ENCODE measurements at regions not wholly inside any gene's neighbourhood (a gene's known extent, or its start where the extent isn't known, plus 50 kb on each side); places are given as distances from the start of the nearest gene placed in this dataset.

DNA sequence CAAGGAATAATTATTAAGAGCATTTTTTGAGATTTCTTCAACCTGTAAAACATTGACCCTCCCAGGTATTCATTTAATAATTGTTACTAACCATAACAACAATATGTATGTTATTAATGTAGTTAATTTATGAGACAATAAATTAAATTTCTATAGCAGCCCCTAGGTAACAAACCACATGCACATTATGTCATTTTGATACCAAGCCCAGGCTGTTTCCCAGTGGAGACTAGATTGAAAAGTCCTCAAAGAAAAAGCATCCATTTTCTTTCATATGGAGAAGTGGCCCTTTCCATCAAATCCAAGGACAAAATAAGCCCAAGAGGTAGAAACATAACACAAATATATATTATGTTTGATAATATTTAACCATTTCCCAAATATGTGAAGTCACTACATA, 104.3 kb upstream of the GK2 start:
- Histone ChIP-seq H3K4me1 (ENCODE audit: insufficient read depth, low read length) (no peaks in the 10 kb centered on the region), H3K9ac (ENCODE audit: low read depth, low read length) (no peak overlapping the region), H3K9me3 (ENCODE audit: control insufficient read depth, insufficient read depth, low read length) (no peaks in the 10 kb centered on the region), H3K36me3 (ENCODE audit: insufficient read depth, low read length) (no peaks in the 10 kb centered on the region)

- Histone ChIP-seq H3K36me3 (ENCODE audit: insufficient read depth, low read length) (no peaks in the 10 kb centered on the region), H3K9me3 (ENCODE audit: control insufficient read depth, insufficient read depth, low read length) (no peaks in the 10 kb centered on the region), H3K9ac (ENCODE audit: low read depth, low read length) (no peak overlapping the region), H3K4me1 (ENCODE audit: insufficient read depth, low read length) (peaks cover 1% of the 10 kb centered on the region; the same call in 1 of the 2 replicates)
Observed at GRCh38 chr4:79502081-79502480, 94.1 kb upstream of the GK2 start.

DNA sequence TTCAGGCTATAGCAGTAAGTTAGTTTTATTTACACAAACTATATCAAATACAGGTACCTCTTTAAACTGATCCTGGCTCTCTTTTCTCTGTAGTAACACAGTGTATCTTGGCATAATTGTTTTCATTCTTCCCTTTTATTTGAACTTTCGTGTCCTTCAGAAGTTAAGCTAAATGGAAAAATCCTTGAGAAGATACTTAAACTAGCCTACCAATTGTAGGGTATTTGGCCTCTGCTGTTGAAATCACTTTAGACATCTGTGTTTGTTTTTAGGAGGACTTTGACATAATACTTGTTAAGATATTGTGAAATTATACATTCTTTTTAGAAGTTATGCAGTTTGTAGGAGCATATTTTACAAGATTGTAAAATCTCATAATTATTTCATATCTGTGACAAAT, 90.3 kb upstream of the GK2 start:
- Histone ChIP-seq H3K36me3 (ENCODE audit: insufficient read depth, low read length) (no peaks in the 10 kb centered on the region), H3K9ac (ENCODE audit: low read depth, low read length) (no peak overlapping the region), H3K9me3 (ENCODE audit: control insufficient read depth, insufficient read depth, low read length) (no peaks in the 10 kb centered on the region), H3K4me1 (ENCODE audit: insufficient read depth, low read length) (peaks cover 3% of the 10 kb centered on the region; the same call in 1 of the 2 replicates)

GRCh38 chr4:79497001-79497400, 89.0 kb upstream of the GK2 start:
- Histone ChIP-seq H3K36me3 (ENCODE audit: insufficient read depth, low read length) (no peaks in the 10 kb centered on the region), H3K4me1 (ENCODE audit: insufficient read depth, low read length) (peaks cover 3% of the 10 kb centered on the region; the same call in 1 of the 2 replicates), H3K9me3 (ENCODE audit: control insufficient read depth, insufficient read depth, low read length) (no peaks in the 10 kb centered on the region), H3K9ac (ENCODE audit: low read depth, low read length) (no peak overlapping the region)

DNA sequence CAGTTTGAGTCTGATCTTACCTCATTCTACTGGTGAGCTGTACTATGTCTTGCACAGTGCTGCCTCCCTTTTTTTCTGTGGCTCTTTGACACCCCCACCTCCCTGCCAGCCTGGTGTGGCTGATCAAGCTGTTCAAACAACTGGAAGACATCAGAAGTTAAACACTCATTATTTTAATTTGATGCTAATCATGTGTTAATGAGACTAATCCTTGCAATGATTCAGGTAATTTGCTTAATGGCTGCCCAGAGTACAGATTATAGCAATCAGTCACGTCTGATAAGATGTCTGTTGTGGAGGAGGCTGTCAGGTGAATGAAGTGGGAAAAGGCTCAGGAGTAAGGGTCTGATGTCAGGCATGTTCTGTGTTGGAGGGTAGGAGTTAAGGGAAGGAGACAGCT, 87.4 kb upstream of the GK2 start:
- H3K9ac ChIP-seq (ENCODE audit: low read depth, low read length) = no peak overlapping the region
- peaks cover 3% of the 10 kb centered on the region; the same call in 1 of the 2 replicates for H3K4me1 ChIP-seq (ENCODE audit: insufficient read depth, low read length)
- H3K9me3 ChIP-seq (ENCODE audit: control insufficient read depth, insufficient read depth, low read length) = no peaks in the 10 kb centered on the region
- no peaks in the 10 kb centered on the region for H3K36me3 ChIP-seq (ENCODE audit: insufficient read depth, low read length)

GRCh38 chr4:79492148-79492547, 84.1 kb upstream of the GK2 start:
- Histone ChIP-seq H3K9ac (ENCODE audit: low read depth, low read length) (no peak overlapping the region), H3K36me3 (ENCODE audit: insufficient read depth, low read length) (no peaks in the 10 kb centered on the region), H3K9me3 (ENCODE audit: control insufficient read depth, insufficient read depth, low read length) (no peaks in the 10 kb centered on the region), H3K4me1 (ENCODE audit: insufficient read depth, low read length) (peaks cover 3% of the 10 kb centered on the region; the same call in 1 of the 2 replicates)

DNA sequence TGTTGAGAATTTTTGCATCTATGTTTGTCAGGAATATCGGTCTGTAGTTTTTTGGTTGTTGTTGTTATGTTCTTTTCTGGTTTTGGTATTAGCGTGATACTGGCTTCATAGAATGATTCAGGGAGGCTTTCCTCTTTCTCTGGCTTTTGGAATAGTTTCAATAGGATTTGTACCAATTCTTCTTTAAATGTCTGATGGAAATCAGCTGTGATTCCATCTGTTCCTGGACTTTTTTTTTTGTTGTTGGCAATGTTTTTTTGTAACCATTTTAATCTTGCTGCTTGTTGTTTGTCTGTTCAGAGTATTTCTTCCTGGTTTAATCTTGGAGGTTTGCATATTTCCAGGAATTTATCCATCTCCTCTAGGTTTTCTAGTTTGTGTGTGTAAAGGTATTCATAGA, 81.5 kb upstream of the GK2 start:
- Histone ChIP-seq H3K36me3 (ENCODE audit: insufficient read depth, low read length) (no peaks in the 10 kb centered on the region), H3K9me3 (ENCODE audit: control insufficient read depth, insufficient read depth, low read length) (no peaks in the 10 kb centered on the region), H3K9ac (ENCODE audit: low read depth, low read length) (no peak overlapping the region), H3K4me1 (ENCODE audit: insufficient read depth, low read length) (no peaks in the 10 kb centered on the region)

- Histone ChIP-seq H3K36me3 (ENCODE audit: insufficient read depth, low read length) (no peaks in the 10 kb centered on the region), H3K9ac (ENCODE audit: low read depth, low read length) (no peak overlapping the region), H3K9me3 (ENCODE audit: control insufficient read depth, insufficient read depth, low read length) (no peaks in the 10 kb centered on the region)
Observed at GRCh38 chr4:79476196-79476595, 68.2 kb upstream of the GK2 start.

DNA sequence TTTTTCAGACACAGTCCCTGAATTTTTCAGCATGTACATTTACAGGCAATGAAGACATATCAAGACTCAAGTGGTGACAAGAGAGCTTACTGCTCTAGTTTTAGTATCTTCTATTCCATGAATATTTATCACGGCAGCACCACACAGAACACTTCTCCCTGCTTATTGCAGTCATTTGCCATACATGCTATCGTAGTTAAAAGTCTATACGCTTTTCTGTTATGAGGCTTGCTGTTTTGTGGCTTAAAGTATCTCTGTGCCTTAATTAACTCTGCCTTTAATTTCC, 65.4 kb upstream of the GK2 start:
- Histone ChIP-seq H3K9ac (ENCODE audit: low read depth, low read length) (no peak overlapping the region), H3K9me3 (ENCODE audit: control insufficient read depth, insufficient read depth, low read length) (no peaks in the 10 kb centered on the region), H3K4me1 (ENCODE audit: insufficient read depth, low read length) (no peaks in the 10 kb centered on the region), H3K36me3 (ENCODE audit: insufficient read depth, low read length) (no peaks in the 10 kb centered on the region)

More at GRCh38 chr4:79476196-79476595, 68.2 kb upstream of the GK2 start:
- H3K4me1 ChIP-seq (ENCODE audit: insufficient read depth, low read length) = no peaks in the 10 kb centered on the region

DNA sequence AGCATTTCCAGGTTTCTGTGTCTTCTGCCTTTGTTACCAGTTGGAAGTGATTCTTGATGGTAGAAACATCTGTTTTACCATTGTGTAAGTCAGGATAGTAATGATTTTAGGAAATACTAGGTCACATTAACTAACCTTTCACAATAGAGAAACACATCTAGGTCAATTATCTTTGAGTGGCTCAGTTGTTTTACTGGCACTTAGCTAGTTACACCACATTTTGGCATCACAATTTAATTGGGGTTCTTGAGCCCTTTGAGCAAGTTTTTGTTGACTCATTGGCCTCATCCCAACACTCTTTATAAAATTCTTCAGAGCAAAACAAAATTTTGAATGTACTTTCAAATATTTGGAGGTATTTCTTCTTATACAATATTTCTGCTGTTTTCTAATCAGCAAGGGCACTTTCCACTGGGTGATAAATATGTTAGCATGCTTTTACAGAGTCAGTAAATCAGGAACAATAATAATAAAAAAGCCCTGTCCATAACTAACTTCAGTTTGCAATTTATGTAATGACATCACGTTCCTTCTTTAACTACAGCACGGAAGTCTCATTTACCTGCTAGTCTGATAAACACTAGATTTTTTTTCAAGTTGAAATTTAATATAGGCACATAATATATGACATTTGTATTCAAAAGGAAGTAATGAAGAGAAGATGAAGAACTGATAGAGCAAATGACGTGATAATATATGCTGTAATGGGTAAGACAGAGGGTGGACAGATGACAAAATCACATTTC, 64.8 kb upstream of the GK2 start:
- Histone ChIP-seq H3K9ac (ENCODE audit: low read depth, low read length) (no peak overlapping the region), H3K36me3 (ENCODE audit: insufficient read depth, low read length) (no peaks in the 10 kb centered on the region), H3K4me1 (ENCODE audit: insufficient read depth, low read length) (no peaks in the 10 kb centered on the region), H3K9me3 (ENCODE audit: control insufficient read depth, insufficient read depth, low read length) (no peaks in the 10 kb centered on the region)

- Histone ChIP-seq H3K9ac (ENCODE audit: low read depth, low read length) (no peak overlapping the region), H3K36me3 (ENCODE audit: insufficient read depth, low read length) (no peaks in the 10 kb centered on the region), H3K4me1 (ENCODE audit: insufficient read depth, low read length) (no peaks in the 10 kb centered on the region), H3K9me3 (ENCODE audit: control insufficient read depth, insufficient read depth, low read length) (no peaks in the 10 kb centered on the region)
Observed at GRCh38 chr4:79472036-79472435, 64.0 kb upstream of the GK2 start.

- Histone ChIP-seq H3K9ac (ENCODE audit: low read depth, low read length) (no peak overlapping the region), H3K4me1 (ENCODE audit: insufficient read depth, low read length) (no peaks in the 10 kb centered on the region), H3K9me3 (ENCODE audit: control insufficient read depth, insufficient read depth, low read length) (no peaks in the 10 kb centered on the region), H3K36me3 (ENCODE audit: insufficient read depth, low read length) (no peaks in the 10 kb centered on the region)
Observed at GRCh38 chr4:79471309-79471708, 63.3 kb upstream of the GK2 start.

- Histone ChIP-seq H3K4me1 (ENCODE audit: insufficient read depth, low read length) (peaks cover 18% of the 10 kb centered on the region), H3K9ac (ENCODE audit: low read depth, low read length) (no peak overlapping the region), H3K36me3 (ENCODE audit: insufficient read depth, low read length) (no peaks in the 10 kb centered on the region), H3K9me3 (ENCODE audit: control insufficient read depth, insufficient read depth, low read length) (no peaks in the 10 kb centered on the region)
Observed at GRCh38 chr4:79467246-79467932, 59.4 kb upstream of the GK2 start.

DNA sequence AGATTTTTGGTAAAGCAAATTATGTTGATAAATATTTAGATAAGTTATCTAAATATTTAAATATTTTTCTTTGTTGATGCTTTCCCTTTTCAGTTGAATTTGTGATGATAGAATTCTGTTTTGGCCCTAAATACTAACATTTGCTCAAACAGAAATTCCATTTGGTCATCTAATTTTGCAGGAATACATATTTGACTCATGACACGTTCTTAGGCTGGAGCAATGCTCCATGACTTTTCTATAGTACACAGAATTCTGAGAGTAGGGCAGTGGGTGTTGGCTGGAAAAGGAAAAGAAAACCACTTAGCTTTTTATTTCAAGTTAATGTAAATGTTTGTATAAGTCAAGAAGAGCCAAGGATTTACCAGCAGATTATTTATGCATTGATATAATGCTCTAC, 58.6 kb upstream of the GK2 start:
- no peaks in the 10 kb centered on the region for H3K9me3 ChIP-seq (ENCODE audit: control insufficient read depth, insufficient read depth, low read length)
- H3K4me1 ChIP-seq (ENCODE audit: insufficient read depth, low read length) = peaks cover 18% of the 10 kb centered on the region
- H3K9ac ChIP-seq (ENCODE audit: low read depth, low read length) = no peak overlapping the region
- no peaks in the 10 kb centered on the region for H3K36me3 ChIP-seq (ENCODE audit: insufficient read depth, low read length)
